IPS-18c (cell line): ENCODE measurements at regions not wholly inside any gene's neighbourhood (a gene's known extent, or its start where the extent isn't known, plus 50 kb on each side); places are given as distances from the start of the nearest gene placed in this dataset.

ENCODE experiments used
- H3K4me3 ChIP-seq: 2 replicates; pipeline ENCODE4 v1.7.0; 2013; ENCODE audit warnings: low read depth, mild to moderate bottlenecking, low read length, moderate library complexity; ENCODE audit not compliant: insufficient read depth
- H3K9me3 ChIP-seq: one replicate; pipeline ENCODE4 v1.6.1; 2013; ENCODE audit warnings: mild to moderate bottlenecking, low read length, moderate library complexity; ENCODE audit not compliant: control insufficient read depth, insufficient read depth

DNA sequence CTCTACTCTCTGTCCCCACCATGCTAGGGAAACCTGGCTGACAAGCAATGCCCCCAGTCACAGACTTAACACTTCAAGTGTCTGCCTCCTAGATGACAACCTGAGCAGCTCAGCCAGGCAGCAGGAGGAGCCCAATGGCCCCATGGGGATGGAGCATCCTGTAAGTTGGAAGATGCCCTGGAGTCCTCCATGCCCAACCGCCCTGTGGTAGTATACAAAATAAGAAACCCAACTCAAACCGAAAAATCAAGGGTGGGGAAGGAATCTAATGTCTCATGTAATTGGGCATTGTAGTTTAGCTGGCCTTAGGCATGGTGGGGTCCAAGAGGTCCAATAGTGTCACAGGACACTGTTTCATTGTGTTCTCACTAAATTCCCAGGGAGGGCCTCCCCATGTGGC is 104.0 kb downstream of the AIPL1 start:
- Histone ChIP-seq H3K4me3 (no peak overlapping the region), H3K9me3 (no peaks in the 10 kb centered on the region)

DNA sequence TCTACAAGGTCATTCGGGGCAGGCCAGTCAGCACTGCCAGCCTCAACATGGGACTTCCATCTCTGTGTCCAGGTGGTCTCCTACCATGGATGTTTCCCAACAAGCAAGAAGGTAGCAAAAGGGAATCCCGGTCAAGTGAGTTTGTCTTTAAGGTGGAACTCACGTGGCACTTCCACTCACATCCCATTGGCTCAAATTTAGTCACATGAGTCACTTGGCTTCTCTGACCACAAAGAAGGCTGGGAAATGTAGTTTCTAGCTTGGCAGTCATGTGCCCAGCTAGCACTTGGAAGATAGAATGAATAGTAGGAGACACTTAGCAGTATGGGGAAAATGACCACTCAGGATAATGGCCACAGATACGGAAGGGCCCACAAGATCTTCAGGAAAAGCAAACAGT is 106.6 kb downstream of the AIPL1 start:
- no peaks in the 10 kb centered on the region for H3K9me3 ChIP-seq
- no peak overlapping the region for H3K4me3 ChIP-seq

DNA sequence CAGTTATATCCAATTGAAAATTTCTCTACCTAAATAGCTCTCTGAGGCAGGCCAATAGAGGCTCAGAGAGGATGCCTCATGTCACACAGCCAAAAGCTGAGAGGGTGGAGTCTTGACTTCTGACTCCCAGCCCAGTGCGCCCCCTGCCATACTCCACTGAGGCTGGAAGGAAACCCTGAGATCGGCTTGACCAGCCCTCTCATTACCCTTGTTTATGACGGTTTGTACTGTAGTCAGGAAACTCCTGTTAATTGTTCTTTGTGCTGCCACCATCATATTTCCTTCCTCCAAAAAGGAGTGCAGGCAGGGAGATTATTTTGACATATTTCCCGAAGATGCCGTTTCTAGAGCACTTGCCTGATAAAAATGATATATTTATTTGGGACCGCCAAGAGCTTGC is 107.9 kb downstream of the AIPL1 start:
- H3K9me3 ChIP-seq: no peaks in the 10 kb centered on the region
- no peak overlapping the region for H3K4me3 ChIP-seq

DNA sequence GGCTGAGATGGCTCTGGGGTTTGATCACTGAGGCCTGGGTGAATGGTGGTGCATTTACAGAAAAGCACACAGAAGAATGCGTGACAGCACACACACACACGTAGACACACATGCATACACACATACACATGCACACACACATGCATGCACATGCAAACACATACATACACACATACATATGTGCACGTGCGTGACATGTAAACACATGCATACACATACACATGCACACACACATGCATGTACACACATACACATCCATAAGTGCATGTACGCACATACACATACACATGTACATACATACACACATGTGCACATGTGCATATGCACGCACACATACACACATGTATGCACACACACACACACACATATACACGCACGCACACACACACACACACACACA is 108.4 kb downstream of the AIPL1 start:
- H3K4me3 ChIP-seq: no peak overlapping the region
- H3K9me3 ChIP-seq: no peaks in the 10 kb centered on the region

DNA sequence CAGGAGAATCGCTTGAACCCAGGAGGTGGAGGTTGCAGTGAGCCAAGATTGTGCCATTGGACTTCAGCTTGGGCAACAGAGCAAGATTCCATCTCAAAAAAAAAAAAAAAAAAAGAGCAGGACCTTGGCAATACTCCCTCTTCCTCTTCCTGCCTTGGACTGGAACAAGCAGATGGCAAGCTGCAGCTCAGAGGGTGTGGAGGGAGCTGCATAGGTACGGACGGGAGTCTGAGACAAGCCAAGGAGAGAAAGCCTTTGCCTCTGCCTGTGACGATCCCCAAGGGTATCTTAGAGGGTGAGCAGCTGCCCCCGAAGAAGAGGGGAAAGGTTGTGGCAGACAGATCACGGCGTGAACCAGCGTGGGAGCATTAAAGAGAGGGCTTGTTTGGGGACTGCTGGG is 109.2 kb downstream of the AIPL1 start:
- H3K4me3 ChIP-seq: no peak overlapping the region
- no peaks in the 10 kb centered on the region for H3K9me3 ChIP-seq

DNA sequence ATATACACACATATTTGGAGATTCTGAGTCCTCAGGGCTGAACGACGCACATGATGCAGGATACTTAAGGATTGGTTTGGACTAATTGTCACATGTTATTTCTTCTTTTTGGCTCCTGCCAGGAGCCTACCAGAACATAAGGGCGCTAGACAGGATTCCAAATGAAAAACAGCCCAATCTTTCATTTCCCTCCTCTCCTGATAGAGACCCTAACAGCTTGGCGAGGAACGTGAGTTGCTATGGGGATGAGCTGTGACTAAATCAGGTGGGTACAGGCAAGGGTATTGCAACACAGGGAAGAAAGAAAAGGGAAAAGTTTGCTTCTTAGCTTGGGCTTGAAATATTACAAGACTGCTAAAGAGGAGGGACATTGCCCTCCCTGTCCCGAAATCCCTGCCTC is 109.9 kb downstream of the AIPL1 start:
- H3K9me3 ChIP-seq: no peaks in the 10 kb centered on the region
- no peak overlapping the region for H3K4me3 ChIP-seq

DNA sequence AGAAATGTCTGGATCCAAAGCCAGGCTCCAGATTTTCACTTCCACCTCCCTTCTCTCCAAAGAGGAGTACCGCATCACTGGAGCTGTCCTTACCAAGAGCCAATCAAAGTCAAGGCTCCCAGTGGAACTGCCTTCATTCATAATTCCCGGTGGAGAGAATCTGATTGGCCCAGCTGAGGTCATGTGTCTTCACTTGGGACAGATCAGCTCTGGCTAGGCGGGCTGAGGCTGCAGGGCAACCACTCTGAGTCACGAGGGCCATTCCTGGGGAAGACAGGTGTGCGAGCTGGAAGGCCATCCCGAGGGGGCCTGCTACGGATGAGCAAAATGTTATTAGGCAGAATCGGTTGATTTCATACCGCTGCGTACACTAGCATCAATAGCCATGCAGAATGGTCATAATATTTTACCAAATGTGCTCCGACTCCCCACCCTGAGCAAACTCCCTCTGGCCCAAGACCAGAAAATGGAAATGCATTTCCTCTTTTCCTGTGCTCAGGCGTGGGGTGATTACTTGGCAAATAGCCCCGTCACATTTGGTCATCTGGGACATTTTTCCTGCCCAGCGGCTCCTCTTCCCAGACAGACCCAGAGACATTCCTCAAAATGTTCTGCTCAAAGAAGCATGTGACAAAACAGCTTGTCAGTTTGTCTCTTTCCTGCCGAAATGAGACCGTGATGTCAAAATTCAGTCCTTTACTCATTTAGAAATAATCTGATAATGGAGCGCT is 111.1 kb downstream of the AIPL1 start:
- H3K9me3 ChIP-seq: no peaks in the 10 kb centered on the region
- H3K4me3 ChIP-seq: no peak overlapping the region

DNA sequence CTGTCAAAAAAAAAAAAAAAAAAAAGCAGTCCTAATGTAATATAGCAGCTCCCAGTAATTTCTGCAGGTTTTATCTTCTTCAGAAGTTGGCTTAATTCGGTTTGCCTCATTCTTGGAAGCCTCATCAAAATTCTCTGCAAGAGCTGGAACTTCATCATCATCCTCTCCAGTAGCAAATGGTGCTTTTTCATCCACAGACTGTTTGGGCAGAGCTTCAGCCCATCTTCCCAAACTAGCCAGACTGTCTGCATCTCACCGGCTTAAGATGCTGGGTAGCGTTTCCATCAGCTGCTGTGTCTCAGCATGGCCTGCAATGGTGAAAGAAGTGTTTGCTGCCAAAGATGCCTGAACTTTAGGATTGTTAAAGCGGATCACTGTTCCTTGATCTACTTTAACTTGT is 112.6 kb downstream of the AIPL1 start:
- Histone ChIP-seq H3K4me3 (no peak overlapping the region), H3K9me3 (no peaks in the 10 kb centered on the region)

DNA sequence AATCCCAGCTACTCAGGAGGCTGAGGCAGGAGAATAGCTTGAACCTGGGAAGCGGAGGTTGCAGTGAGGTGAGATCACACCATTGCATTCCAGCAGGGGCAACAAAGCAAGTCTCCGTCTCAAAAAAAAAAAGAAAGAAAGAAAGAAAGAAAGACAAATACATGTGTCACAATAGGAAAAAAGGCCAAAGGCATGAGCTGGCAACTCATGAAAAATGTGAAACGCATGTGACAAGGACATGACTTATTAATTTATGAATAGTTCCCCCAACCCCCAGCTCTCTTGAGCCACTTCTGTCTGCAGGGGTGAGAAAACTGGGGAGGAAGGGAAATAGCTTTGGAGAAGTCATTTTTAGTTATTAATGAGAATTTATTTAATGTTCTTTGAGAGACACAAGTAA is 120.6 kb downstream of the AIPL1 start:
- Histone ChIP-seq H3K4me3 (no peak overlapping the region), H3K9me3 (no peaks in the 10 kb centered on the region)

DNA sequence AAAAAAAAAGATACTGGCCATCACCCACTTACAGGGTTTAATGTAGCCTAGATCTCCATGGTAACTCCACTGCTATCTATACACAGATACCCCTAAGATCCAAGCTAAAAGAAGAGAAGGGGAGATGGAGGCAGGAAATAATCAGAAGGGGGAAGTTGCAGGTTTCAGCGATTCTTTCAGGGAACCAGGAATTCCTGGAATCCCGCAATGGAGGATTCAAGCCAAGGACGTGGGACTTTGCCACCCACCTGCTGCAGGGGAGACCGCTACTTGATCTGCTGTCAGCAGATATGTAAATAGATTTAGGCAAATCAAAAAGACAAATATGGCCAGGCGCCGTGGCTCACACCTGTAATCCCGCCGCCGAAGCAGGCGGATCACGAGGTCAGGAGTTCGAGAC is 121.1 kb downstream of the AIPL1 start:
- H3K9me3 ChIP-seq: no peaks in the 10 kb centered on the region
- H3K4me3 ChIP-seq: no peak overlapping the region

DNA sequence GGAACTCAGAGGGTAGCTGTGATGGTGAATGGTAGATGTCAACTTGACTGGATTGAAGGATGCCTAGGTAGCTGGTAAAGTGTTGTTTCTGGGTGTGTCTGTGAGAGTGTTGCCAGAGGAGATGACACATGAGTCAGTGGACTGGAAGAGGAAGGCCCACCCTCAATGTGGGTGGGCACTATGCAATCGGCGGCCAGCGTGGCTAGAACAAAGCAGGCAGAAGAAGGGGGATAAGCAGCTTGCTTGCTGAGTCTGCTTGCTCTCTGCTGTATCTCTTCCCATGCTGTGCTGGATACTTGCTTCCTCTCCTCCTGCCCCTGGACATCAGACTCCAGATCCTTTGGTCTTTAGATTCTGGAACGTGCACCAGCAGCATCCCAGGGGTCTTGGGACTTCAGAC is 128.1 kb downstream of the AIPL1 start:
- H3K4me3 ChIP-seq: no peak overlapping the region
- H3K9me3 ChIP-seq: no peaks in the 10 kb centered on the region

DNA sequence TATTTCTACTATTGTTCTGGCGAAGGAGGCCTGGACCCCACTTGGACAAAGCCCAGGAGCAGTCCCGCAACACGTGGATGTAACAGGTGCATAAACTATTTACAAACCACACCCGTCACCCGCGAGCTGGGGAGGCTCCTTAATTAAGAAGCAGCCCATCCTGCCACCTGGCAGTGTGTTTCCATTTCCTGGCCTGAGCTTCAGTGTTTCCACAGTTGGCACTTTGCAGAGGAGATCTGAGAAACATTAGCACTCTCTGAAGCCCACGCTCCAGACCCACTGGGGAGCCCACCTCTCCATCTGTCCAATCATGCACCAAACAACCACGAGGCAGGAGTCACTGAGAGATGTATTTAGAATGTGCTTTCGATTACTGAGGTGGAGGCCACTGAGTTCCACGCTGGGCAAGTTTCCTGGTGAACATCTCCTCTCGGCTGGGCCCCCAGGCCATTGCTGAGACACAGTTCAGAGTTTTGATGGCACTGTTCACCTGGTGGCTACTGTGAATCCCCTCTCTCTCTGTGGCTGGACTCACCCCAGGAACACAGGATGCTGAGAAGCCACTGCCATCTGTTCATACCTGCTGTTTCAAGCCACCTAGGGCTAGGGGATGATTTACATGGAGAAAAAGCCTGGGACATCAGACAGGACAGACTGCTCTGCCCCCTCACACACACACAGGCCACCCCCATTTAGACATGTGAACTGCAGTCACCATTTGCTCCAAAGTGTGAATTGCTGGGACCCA is 129.1 kb downstream of the AIPL1 start:
- H3K4me3 ChIP-seq: no peak overlapping the region
- H3K9me3 ChIP-seq: no peaks in the 10 kb centered on the region

DNA sequence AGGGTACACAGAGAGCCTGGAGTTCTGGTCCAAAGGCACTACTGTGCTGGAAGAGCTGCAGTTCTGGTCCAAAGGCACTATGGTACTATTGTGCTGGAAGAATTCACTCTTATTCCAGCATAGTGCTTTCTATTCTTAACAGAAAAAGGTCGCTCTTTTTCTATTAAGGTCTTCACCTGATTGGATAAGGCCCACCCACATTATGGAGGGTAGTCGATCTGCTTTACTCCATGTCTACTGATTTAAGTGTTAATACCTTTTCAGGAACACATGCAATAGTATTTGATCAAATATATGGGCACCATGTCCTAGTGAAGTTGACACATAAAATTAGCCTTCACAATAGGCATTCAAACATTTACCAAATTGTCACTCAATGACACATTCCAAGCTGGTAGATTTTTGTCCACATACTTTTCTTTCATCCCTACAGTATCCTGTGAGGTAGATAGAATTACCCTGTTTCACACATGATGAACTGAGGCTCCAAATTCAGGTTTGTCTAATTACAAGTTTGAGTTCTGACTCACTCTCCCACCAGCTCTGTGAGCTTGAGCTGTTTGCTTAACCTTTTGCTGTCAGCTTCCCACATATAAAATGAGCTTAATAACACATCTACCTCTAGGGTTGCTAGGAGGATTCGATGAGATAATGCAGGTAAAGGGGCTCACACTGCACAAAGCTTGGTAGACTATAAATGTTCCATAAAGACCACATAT is 129.9 kb downstream of the AIPL1 start:
- no peak overlapping the region for H3K4me3 ChIP-seq
- H3K9me3 ChIP-seq: no peaks in the 10 kb centered on the region

DNA sequence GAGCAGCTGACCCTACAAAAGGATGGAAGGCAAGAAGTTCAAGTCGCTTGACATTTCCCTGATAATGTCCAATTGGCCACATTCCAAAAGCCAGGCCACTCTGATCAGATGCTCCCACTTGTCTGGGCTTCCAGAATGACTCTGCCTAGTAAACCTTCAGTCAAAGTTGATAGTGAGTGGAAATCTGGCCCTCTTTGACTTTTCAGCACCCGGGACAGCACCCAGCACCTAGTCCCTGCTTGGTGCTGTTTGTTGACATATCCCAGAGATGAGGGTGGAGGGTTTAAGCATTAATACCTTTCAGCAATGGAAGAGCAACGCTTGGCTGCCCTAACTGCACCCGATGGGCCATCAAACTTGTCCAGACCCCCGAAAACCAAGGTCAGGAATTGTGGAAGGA is 131.3 kb downstream of the AIPL1 start:
- Histone ChIP-seq H3K4me3 (no peak overlapping the region), H3K9me3 (no peaks in the 10 kb centered on the region)

DNA sequence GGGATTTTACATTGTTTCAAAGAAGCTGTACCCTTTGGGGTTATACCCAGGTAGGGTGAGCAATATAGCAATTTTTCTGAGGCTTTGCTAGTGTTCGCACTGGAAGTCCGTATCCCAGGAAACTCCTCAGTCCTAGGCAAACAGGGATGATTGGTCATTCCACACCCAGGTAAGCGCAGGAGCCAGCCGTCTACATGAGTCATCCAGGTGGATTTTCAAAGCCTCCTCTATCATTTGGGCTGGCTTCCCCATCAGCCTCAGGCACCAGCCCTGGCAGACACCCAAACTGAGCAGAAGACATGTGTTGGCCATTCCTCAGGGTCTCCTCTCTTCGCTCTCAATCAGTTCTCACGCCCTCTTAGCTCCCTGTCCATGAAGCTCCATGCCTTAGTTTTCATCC is 135.6 kb downstream of the AIPL1 start:
- no peaks in the 10 kb centered on the region for H3K9me3 ChIP-seq
- no peak overlapping the region for H3K4me3 ChIP-seq

DNA sequence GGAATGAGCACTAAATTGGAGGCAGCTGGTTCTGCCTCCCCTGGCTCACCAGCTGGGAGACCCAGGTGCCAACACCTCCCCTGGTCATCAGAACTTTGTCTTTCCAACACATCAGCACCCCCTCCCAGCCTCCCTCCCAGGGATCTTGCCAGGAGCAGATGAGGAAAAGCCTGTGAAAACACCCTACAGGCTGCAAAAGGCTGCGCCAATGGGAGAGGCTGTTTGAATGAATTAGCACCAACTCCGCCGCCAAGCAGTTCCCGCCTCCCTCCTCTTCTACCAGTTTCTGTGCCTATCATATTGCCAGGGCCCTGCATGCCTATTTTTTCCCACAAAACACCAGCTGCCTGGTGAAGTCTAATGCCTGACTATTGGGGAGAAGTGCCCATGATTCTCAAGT is 137.0 kb downstream of the AIPL1 start:
- Histone ChIP-seq H3K9me3 (no peaks in the 10 kb centered on the region), H3K4me3 (no peak overlapping the region)

DNA sequence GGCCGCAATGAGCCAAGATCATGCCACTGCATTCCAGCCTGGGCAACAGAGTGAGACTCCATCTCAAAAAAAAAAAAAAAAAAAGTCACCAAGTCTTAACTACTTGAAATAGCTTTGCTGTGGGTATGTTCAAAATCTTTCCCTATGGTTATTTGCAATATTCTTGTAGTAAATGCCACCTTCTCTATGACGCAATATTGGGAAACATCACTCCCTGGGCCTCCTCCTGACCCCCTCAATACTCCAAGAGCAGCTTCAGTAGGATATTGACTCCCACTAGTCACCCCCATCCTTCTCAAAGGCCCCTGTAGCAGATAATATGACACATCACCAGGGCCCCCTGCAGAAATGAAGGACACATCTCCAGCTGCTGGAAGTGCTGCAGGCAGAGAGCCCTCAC is 137.8 kb downstream of the AIPL1 start:
- Histone ChIP-seq H3K9me3 (no peaks in the 10 kb centered on the region), H3K4me3 (no peak overlapping the region)

DNA sequence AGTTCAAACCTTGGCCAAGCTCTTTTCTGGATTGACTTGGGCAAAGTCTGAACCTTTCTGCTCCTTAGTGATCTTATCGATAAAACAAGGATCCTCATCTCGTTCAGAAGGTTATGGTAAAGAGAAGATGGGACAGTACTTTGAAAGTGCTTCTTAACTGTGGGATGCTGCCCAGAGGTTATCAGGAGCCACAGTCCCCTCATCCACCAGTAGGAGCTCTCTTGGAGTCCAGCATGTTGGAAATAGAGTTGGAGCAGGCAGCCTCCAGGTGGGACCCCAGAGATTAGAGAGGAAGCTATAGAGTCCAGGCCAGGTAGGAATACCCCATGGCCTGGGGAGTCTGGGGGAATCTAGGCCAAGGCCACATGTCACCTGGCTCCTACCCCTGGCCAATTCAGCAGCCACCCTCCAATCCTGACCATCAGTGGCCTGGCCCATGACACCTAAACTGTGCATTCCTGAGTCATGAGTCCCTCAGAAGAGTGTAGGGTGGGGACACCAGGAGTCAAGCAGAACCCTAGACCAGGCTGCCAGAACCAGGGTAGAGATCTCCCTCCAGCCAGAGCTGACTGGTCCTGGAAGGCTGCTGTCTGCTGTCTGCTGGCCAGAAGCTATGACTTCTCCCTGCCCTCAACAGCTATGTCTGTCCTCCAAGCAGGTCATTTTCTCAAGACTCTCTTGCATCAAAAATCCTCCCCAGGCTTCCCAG is 144.3 kb downstream of the AIPL1 start:
- Histone ChIP-seq H3K4me3 (no peak overlapping the region), H3K9me3 (no peaks in the 10 kb centered on the region)
